Thoracic aorta (tissue), 2 donors: ENCODE measurements at regions not wholly inside any gene's neighbourhood (a gene's known extent, or its start where the extent isn't known, plus 50 kb on each side); places are given as distances from the start of the nearest gene placed in this dataset.
"Not testable (repeated sequence)": the region's sequence is repeated elsewhere in the genome, so short reads cannot be mapped to it uniquely, and the experiment has no call there.

Source experiments
- ATAC-seq: fragments of 150-250 bp; one replicate; pipeline ENCODE4 v1.8.0; 2017; ENCODE audit warnings: low read depth; ENCODE audit not compliant: insufficient number of reproducible peaks, low FRiP score
- DNase-seq: peaks from one replicate; pipeline ENCODE4 v3.0.0-alpha.2; 2020; ENCODE audit warnings: low spot score
- H3K27ac ChIP-seq, 2 donors: fragments of 200-600 bp; sonication (generic); 1 replicate in 1 of 2; 2 replicates in 1 of 2; pipeline ENCODE4 v1.5.1; 2016; ENCODE audit warnings: mild to moderate bottlenecking in 2 of 2, moderate library complexity in 2 of 2
- H3K27me3 ChIP-seq: fragments of 200-600 bp; sonication (generic); replicated peaks from 2 replicates; pipeline ENCODE4 v1.6.0; 2016; ENCODE audit warnings: mild to moderate bottlenecking; ENCODE audit not compliant: insufficient read depth
- H3K36me3 ChIP-seq: fragments of 200-600 bp; sonication (generic); one replicate; pipeline ENCODE4 v1.5.1; 2016
- H3K4me1 ChIP-seq, 2 donors: fragments of 200-600 bp; sonication (generic); 1 replicate in 1 of 2; 2 replicates in 1 of 2; pipeline versions ENCODE4 v1.5.1 to v1.6.0; 2016; ENCODE audit warnings: low read depth in 2 of 2, mild to moderate bottlenecking in 1 of 2; ENCODE audit not compliant: control insufficient read depth in 1 of 2
- H3K4me3 ChIP-seq: fragments of 200-600 bp; sonication (generic); 2 replicates; pipeline ENCODE4 v1.5.1; 2016; ENCODE audit warnings: mild to moderate bottlenecking
- H3K9me3 ChIP-seq: fragments of 200-600 bp; sonication (generic); 2 replicates; pipeline ENCODE4 v1.5.1; 2016
- CTCF ChIP-seq: fragments of 200-600 bp; sonication (generic); IDR thresholded peaks from one replicate; pipeline ENCODE4 v1.5.1; 2019; ENCODE audit warnings: antibody characterized with exemption

- TF ChIP-seq CTCF: no peak
- DNase-seq: no peak
Observed at GRCh38 chr6:121886223-121886830, 450.9 kb downstream of the GJA1 start.

GRCh38 chr6:121887724-121888123 lies 452.3 kb downstream of the GJA1 start:
- Histone ChIP-seq H3K4me3 (no peak overlapping the region), H3K36me3 (no peaks in the 10 kb centered on the region), H3K27ac (no peak overlapping the region), H3K9me3 (no peaks in the 10 kb centered on the region), H3K4me1 (peaks cover 0 to 9% of the 10 kb centered on the region in 2 donors), H3K27me3 (no peaks in the 10 kb centered on the region)
- no peak for TF ChIP-seq CTCF
- DNase-seq (no peak), ATAC-seq (no peak)

More at GRCh38 chr6:121886223-121886830, 450.9 kb downstream of the GJA1 start:
- no peak overlapping the region for H3K4me3 ChIP-seq
- no peaks in the 10 kb centered on the region for H3K36me3 ChIP-seq
- no peaks in the 10 kb centered on the region for H3K9me3 ChIP-seq
- no peak for ATAC-seq
- H3K27ac ChIP-seq: no peak overlapping the region
- no peaks in the 10 kb centered on the region for H3K27me3 ChIP-seq
- H3K4me1 ChIP-seq: peaks cover 0 to 9% of the 10 kb centered on the region in 2 donors

GRCh38 chr6:121890307-121890910 lies 455.0 kb downstream of the GJA1 start:
- Histone ChIP-seq H3K27me3 (no peaks in the 10 kb centered on the region), H3K4me1 (no peaks in the 10 kb centered on the region), H3K9me3 (no peaks in the 10 kb centered on the region), H3K27ac (no peak overlapping the region), H3K4me3 (no peak overlapping the region), H3K36me3 (no peaks in the 10 kb centered on the region)
- DNase-seq: no peak
- no peak for TF ChIP-seq CTCF
- no peak for ATAC-seq

GRCh38 chr6:121895731-121896130 lies 460.3 kb downstream of the GJA1 start:
- not testable (repeated sequence) for H3K36me3 ChIP-seq, DNase-seq, ATAC-seq, H3K27me3 ChIP-seq, H3K4me3 ChIP-seq, H3K4me1 ChIP-seq, H3K27ac ChIP-seq, H3K9me3 ChIP-seq

- H3K36me3 ChIP-seq: no peaks in the 10 kb centered on the region
- H3K4me1 ChIP-seq: peaks cover 4 to 5% of the 10 kb centered on the region in 2 donors
- ATAC-seq (no peak), DNase-seq (no peak)
- H3K4me3 ChIP-seq: no peak overlapping the region
- H3K27me3 ChIP-seq: no peaks in the 10 kb centered on the region
- no peaks in the 10 kb centered on the region for H3K9me3 ChIP-seq
- no peak overlapping the region for H3K27ac ChIP-seq
- no peak for TF ChIP-seq CTCF
Observed at GRCh38 chr6:121896363-121896762, 460.9 kb downstream of the GJA1 start.
